Right atrium auricular region (tissue), 2 donors: ENCODE measurements at regions not wholly inside any gene's neighbourhood (a gene's known extent, or its start where the extent isn't known, plus 50 kb on each side); places are given as distances from the start of the nearest gene placed in this dataset.
A peak's percentile ranks its signal among the peaks of the same experiment; 100 is the strongest.

Experiments used
- DNase-seq: peaks from one replicate; pipeline ENCODE4 v3.0.0-alpha.2; 2019; ENCODE audit warnings: low spot score
- H3K27ac ChIP-seq, 2 donors: fragments of 200-600 bp; sonication (generic); 1 replicate in 1 of 2; 2 replicates in 1 of 2; pipeline ENCODE4 v1.5.1; 2016 to 2019
- H3K27me3 ChIP-seq, 2 donors: fragments of 200-600 bp; sonication (generic); one replicate each; pipeline versions ENCODE4 v1.5.1 to v1.6.0; 2017 to 2019
- H3K36me3 ChIP-seq: fragments of 200-600 bp; sonication (generic); one replicate; pipeline ENCODE4 v1.5.1; 2016
- H3K4me1 ChIP-seq, 2 donors: fragments of 200-600 bp; sonication (generic); one replicate each; pipeline versions ENCODE4 v1.5.1 to v1.6.0; 2017 to 2019
- H3K4me3 ChIP-seq, 2 donors: fragments of 200-600 bp; sonication (generic); 1 replicate in 1 of 2; 2 replicates in 1 of 2; pipeline ENCODE4 v1.5.1; 2017 to 2019; ENCODE audit warnings: mild to moderate bottlenecking in 1 of 2, moderate library complexity in 1 of 2
- H3K9me3 ChIP-seq, 2 donors: fragments of 200-600 bp; sonication (generic); one replicate each; pipeline ENCODE4 v1.5.1; 2019
- CTCF ChIP-seq, 2 donors: fragments of 200-600 bp; sonication (generic); IDR thresholded peaks; one replicate each; pipeline ENCODE4 v1.5.1; 2019; ENCODE audit warnings: antibody characterized with exemption in 2 of 2

- H3K4me1 ChIP-seq, result peaks cover 0 to 27% of the 10 kb centered on the region in 2 donors
- H3K36me3 ChIP-seq, result no peaks in the 10 kb centered on the region
- H3K27me3 ChIP-seq, result no peaks in the 10 kb centered on the region
- no peaks in the 10 kb centered on the region for H3K9me3 ChIP-seq
- DNase-seq, result no peak
- TF ChIP-seq CTCF (IDR thresholded peaks at IDR 0.05), result no peak
- no peak overlapping the region for H3K4me3 ChIP-seq
- H3K27ac ChIP-seq, result peak overlapping the region; percentile 72
Measured at GRCh38 chr13:50511877-50512341, 331.6 kb downstream of the DLEU7 start.

GRCh38 chr13:50512474-50513299, 330.8 kb downstream of the DLEU7 start:
- Histone ChIP-seq H3K36me3 (no peaks in the 10 kb centered on the region), H3K4me1 (peaks cover 0 to 27% of the 10 kb centered on the region in 2 donors), H3K4me3 (peak overlapping the region; percentile 1 to 37), H3K27me3 (no peaks in the 10 kb centered on the region), H3K27ac (peak overlapping the region; percentile 72), H3K9me3 (no peaks in the 10 kb centered on the region)
- TF ChIP-seq CTCF (IDR thresholded peaks at IDR 0.05), result peak in 1 of 2 donors; percentile 51
- DNase-seq, result peak; percentile 79

GRCh38 chr13:50513300-50513877, 330.1 kb downstream of the DLEU7 start:
- no peaks in the 10 kb centered on the region for H3K9me3 ChIP-seq
- no peak for TF ChIP-seq CTCF (IDR thresholded peaks at IDR 0.05)
- H3K4me1 ChIP-seq, result peaks cover 0 to 29% of the 10 kb centered on the region in 2 donors
- H3K36me3 ChIP-seq, result no peaks in the 10 kb centered on the region
- peak overlapping the region in 1 of 2 donors; percentile 37 for H3K4me3 ChIP-seq
- H3K27ac ChIP-seq, result peak overlapping the region; percentile 72
- no peaks in the 10 kb centered on the region for H3K27me3 ChIP-seq
- no peak for DNase-seq

GRCh38 chr13:50514249-50514648, 329.2 kb downstream of the DLEU7 start:
- Histone ChIP-seq H3K9me3 (no peaks in the 10 kb centered on the region), H3K27ac (no peak overlapping the region), H3K4me3 (no peak overlapping the region), H3K36me3 (no peaks in the 10 kb centered on the region), H3K27me3 (no peaks in the 10 kb centered on the region), H3K4me1 (peaks cover 0 to 36% of the 10 kb centered on the region in 2 donors)
- no peak for DNase-seq
- TF ChIP-seq CTCF (IDR thresholded peaks at IDR 0.05), result no peak

- H3K27ac ChIP-seq, result peak overlapping the region in 1 of 2 donors; percentile 12
- H3K4me1 ChIP-seq, result peaks cover 0 to 40% of the 10 kb centered on the region in 2 donors
- no peaks in the 10 kb centered on the region for H3K36me3 ChIP-seq
- no peak overlapping the region for H3K4me3 ChIP-seq
- H3K9me3 ChIP-seq, result no peaks in the 10 kb centered on the region
- H3K27me3 ChIP-seq, result no peaks in the 10 kb centered on the region
- TF ChIP-seq CTCF (IDR thresholded peaks at IDR 0.05), result no peak
- DNase-seq, result no peak
Measured at GRCh38 chr13:50518131-50518530, 325.4 kb downstream of the DLEU7 start.
